OCI-LY7 (cell line): ENCODE measurements at regions not wholly inside any gene's neighbourhood (a gene's known extent, or its start where the extent isn't known, plus 50 kb on each side); places are given as distances from the start of the nearest gene placed in this dataset.

Source experiments
- BruUV-seq: library from RNA; stranded (reverse); fragments of 400-500 nt; replicated peaks from 2 replicates; lab custom pipeline; 2021; lab: Mats Ljungman, UMichigan
- CTCF ChIA-PET: fragments of 300-600 bp; sonication (Branson Sonifier 250); formaldehyde crosslinking; loops from one replicate; lab custom pipeline; 2022; ENCODE audit warnings: antibody characterized with exemption; ENCODE audit not compliant: unreplicated experiment; lab: Charles Lee
- POLR2A ChIA-PET: fragments of 300-600 bp; sonication (Branson Sonifier 250); formaldehyde crosslinking; loops from one replicate; lab custom pipeline; 2022; ENCODE audit warnings: antibody characterized with exemption; lab: Charles Lee
- DNase-seq: peaks from one replicate; pipeline ENCODE4 v3.0.0-alpha.2; 2015; ENCODE audit warnings: low spot score
- H2AFZ ChIP-seq: fragments of 200-600 bp; sonication (generic), shearing (Covaris generic); 2 replicates; pipeline ENCODE4 v1.6.1; 2014; ENCODE audit warnings: mild to moderate bottlenecking, antibody characterized with exemption, low read length, moderate library complexity
- H3K27ac ChIP-seq: fragments of 200-600 bp; sonication (generic); 2 replicates; pipeline ENCODE4 v1.5.1; 2014; ENCODE audit warnings: mixed run types, low read depth, mild to moderate bottlenecking, moderate library complexity, low read length, inconsistent platforms; ENCODE audit not compliant: poor library complexity, severe bottlenecking
- H3K36me3 ChIP-seq: fragments of 200-600 bp; sonication (generic); 2 replicates; pipeline ENCODE4 v1.6.1; 2014; ENCODE audit warnings: mild to moderate bottlenecking, antibody characterized with exemption, low read length, moderate library complexity, mixed read lengths; ENCODE audit not compliant: insufficient read depth
- H3K4me1 ChIP-seq: fragments of 200-600 bp; sonication (generic); 2 replicates; pipeline ENCODE4 v1.5.1; 2014; ENCODE audit warnings: mild to moderate bottlenecking, low read length; ENCODE audit not compliant: insufficient read depth, poor library complexity, severe bottlenecking
- H3K4me2 ChIP-seq: fragments of 200-600 bp; sonication (generic); 2 replicates; pipeline ENCODE4 v1.6.1; 2014; ENCODE audit warnings: mild to moderate bottlenecking, low read length
- H3K4me3 ChIP-seq: fragments of 200-600 bp; sonication (generic); 2 replicates; pipeline ENCODE4 v1.5.1; 2014; ENCODE audit warnings: mild to moderate bottlenecking, low read depth, low read length; ENCODE audit not compliant: poor library complexity, severe bottlenecking
- H3K79me2 ChIP-seq: fragments of 200-600 bp; sonication (generic); 2 replicates; pipeline ENCODE4 v1.6.1; 2016; ENCODE audit warnings: low read depth, mild to moderate bottlenecking, low read length, moderate library complexity, mixed read lengths; ENCODE audit not compliant: insufficient read depth
- H3K9me2 ChIP-seq: fragments of 200-600 bp; sonication (generic); 2 replicates; pipeline ENCODE4 v1.6.1; 2016; ENCODE audit warnings: mild to moderate bottlenecking, low read length, mixed read lengths; ENCODE audit not compliant: insufficient read depth
- H3K9me3 ChIP-seq: fragments of 200-600 bp; sonication (generic); 2 replicates; pipeline ENCODE4 v1.6.1; 2014; ENCODE audit warnings: mild to moderate bottlenecking, mixed run types, low read length, mixed read lengths
- H4K20me1 ChIP-seq: fragments of 200-600 bp; sonication (generic); 2 replicates; pipeline ENCODE4 v1.6.1; 2014; ENCODE audit warnings: mild to moderate bottlenecking, antibody characterized with exemption, low read length, moderate library complexity, mixed read lengths; ENCODE audit not compliant: insufficient read depth
- EZH2phosphoT487 ChIP-seq: fragments of 200-600 bp; sonication (generic); IDR thresholded peaks from 2 replicates; pipeline ENCODE4 v1.6.1; 2018; ENCODE audit warnings: low read depth, borderline replicate concordance, mild to moderate bottlenecking, mixed run types, antibody characterized with exemption, low read length, moderate library complexity, mixed read lengths
- intact Hi-C: fragments of 100-400 bp; cut with micrococcal nuclease; formaldehyde crosslinking; loops from one replicate; pipeline ENCODE4 v1.10.0; 2022; ENCODE audit not compliant: unreplicated experiment
- TF ChIP-seq, protein P1 (sequence below): fragments of 200-600 bp; sonication (generic); conservative IDR thresholded peaks from 2 replicates; pipeline ENCODE4 v1.5.1; 2014; ENCODE audit warnings: mild to moderate bottlenecking, antibody characterized with exemption, low read length, moderate library complexity, mixed read lengths

DNA sequence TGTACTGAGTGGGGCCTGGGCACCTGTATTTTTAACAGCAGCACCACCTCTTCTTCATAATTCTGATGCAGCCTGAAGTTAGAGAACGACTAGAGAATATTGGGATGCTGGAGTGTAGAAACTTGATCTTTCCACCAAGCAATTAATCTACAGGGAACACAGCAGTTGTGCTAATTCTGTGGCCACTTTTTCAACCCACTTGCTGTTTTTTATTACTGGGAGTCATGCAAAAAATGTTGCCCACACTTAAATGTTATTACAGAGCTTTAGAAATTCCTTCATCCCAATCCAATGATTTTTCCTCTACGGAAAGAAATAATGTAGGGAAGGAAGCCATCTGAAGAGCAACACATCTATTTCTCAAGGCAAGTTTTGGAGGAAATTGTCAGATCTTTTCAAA, 190.9 kb upstream of the TUT7 start:
- no TSS peak for BruUV-seq
- POLR2A ChIA-PET: no interaction called here
- H3K4me3 ChIP-seq: no peak overlapping the region
- TF ChIP-seq, protein P1, sequence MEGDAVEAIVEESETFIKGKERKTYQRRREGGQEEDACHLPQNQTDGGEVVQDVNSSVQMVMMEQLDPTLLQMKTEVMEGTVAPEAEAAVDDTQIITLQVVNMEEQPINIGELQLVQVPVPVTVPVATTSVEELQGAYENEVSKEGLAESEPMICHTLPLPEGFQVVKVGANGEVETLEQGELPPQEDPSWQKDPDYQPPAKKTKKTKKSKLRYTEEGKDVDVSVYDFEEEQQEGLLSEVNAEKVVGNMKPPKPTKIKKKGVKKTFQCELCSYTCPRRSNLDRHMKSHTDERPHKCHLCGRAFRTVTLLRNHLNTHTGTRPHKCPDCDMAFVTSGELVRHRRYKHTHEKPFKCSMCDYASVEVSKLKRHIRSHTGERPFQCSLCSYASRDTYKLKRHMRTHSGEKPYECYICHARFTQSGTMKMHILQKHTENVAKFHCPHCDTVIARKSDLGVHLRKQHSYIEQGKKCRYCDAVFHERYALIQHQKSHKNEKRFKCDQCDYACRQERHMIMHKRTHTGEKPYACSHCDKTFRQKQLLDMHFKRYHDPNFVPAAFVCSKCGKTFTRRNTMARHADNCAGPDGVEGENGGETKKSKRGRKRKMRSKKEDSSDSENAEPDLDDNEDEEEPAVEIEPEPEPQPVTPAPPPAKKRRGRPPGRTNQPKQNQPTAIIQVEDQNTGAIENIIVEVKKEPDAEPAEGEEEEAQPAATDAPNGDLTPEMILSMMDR: no peak
- TF ChIP-seq EZH2phosphoT487: no peak
- no peak overlapping the region for H2AFZ ChIP-seq
- no peak overlapping the region for H3K4me2 ChIP-seq
- CTCF ChIA-PET: no interaction called here
- no peak for DNase-seq
- no peaks in the 10 kb centered on the region for H3K79me2 ChIP-seq
- H3K27ac ChIP-seq: no peak overlapping the region
- no peaks in the 10 kb centered on the region for H4K20me1 ChIP-seq
- intact Hi-C loops: no loop called here
- no peaks in the 10 kb centered on the region for H3K4me1 ChIP-seq
- H3K36me3 ChIP-seq: no peaks in the 10 kb centered on the region
- no peaks in the 10 kb centered on the region for H3K9me3 ChIP-seq
- H3K9me2 ChIP-seq: no peaks in the 10 kb centered on the region

DNA sequence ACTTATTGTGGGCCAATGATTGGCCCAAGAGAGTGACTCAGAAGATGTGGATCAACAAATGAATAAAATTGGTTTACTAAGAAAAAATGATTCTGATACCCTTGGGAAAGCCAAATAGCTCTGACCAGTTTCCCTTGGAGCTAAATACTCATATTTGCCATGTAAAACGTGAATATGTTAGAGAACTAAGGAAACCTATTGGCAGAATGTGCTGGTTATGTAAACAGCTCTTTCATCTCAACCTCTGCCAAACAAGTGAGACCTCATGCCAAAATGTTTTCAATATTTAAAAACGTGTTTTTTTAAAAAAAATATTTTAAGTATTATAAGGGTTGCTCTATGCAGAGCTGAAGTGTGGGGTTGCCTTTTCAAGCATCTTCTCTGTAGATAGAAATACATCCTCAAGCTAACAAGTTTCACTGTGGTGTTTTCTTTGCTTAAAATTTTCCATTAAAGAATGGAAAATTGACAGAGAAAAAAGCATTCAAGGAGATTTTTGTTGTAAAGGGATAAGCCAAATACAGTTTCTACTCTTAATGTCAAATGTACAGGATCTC, 186.9 kb upstream of the TUT7 start:
- DNase-seq: no peak
- CTCF ChIA-PET: interaction anchor here (0.5 kb wide), 1 partner anchor 1883 kb away, joined by 3 read pairs; no protein-coding TSS in a partner anchor
- no peaks in the 10 kb centered on the region for H3K9me3 ChIP-seq
- no TSS peak for BruUV-seq
- H3K36me3 ChIP-seq: no peaks in the 10 kb centered on the region
- no peaks in the 10 kb centered on the region for H3K9me2 ChIP-seq
- no peaks in the 10 kb centered on the region for H4K20me1 ChIP-seq
- no peak overlapping the region for H3K27ac ChIP-seq
- H3K79me2 ChIP-seq: no peaks in the 10 kb centered on the region
- no peaks in the 10 kb centered on the region for H3K4me1 ChIP-seq
- H2AFZ ChIP-seq: no peak overlapping the region
- POLR2A ChIA-PET: interaction anchor here (0.9 kb wide), 1 partner anchor 11 kb away, joined by 3 read pairs; no protein-coding TSS in a partner anchor
- H3K4me2 ChIP-seq: no peak overlapping the region
- TF ChIP-seq EZH2phosphoT487: no peak
- intact Hi-C loops: no loop called here
- no peak overlapping the region for H3K4me3 ChIP-seq

DNA sequence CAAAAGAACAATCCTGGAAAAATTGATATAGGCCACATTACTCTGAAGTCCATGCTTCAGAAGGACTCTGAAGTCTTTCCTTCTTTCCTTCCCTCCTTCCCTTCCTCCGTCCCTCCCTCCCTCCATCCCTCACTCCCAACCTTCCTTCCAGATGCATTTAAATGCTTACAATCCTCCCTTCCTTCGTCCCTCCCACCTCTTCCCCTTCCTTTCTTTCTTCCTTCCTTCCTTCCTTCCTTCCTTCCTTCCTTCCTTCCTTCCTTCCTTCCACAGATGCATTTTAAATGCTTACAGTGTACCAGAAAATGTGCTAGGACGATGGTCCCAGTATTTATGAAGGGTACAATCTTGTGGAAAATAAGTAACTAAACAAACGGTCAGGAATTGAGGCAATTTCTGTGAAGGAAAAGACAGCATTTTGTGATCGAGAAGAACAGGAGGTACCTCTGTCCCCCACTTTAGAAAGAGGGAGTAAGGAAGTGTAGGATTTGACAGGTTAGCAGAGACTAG, 181.3 kb upstream of the TUT7 start:
- no peak overlapping the region for H2AFZ ChIP-seq
- DNase-seq: no peak
- ChIA-PET CTCF (no interaction called here), POLR2A (no interaction called here)
- H3K4me2 ChIP-seq: no peak overlapping the region
- TF ChIP-seq EZH2phosphoT487: no peak
- TF ChIP-seq, protein P1: no peak
- H3K79me2 ChIP-seq: no peaks in the 10 kb centered on the region
- H3K27ac ChIP-seq: no peak overlapping the region
- H3K9me3 ChIP-seq: no peaks in the 10 kb centered on the region
- H4K20me1 ChIP-seq: no peaks in the 10 kb centered on the region
- no peaks in the 10 kb centered on the region for H3K4me1 ChIP-seq
- BruUV-seq: no TSS peak
- no peak overlapping the region for H3K4me3 ChIP-seq
- intact Hi-C loops: no loop called here
- H3K36me3 ChIP-seq: no peaks in the 10 kb centered on the region
- no peaks in the 10 kb centered on the region for H3K9me2 ChIP-seq
